ENCODE measurements at regions not wholly inside any gene's neighbourhood (a gene's known extent, or its start where the extent isn't known, plus 50 kb on each side); places are given as distances from the start of the nearest gene placed in this dataset.

DNA sequence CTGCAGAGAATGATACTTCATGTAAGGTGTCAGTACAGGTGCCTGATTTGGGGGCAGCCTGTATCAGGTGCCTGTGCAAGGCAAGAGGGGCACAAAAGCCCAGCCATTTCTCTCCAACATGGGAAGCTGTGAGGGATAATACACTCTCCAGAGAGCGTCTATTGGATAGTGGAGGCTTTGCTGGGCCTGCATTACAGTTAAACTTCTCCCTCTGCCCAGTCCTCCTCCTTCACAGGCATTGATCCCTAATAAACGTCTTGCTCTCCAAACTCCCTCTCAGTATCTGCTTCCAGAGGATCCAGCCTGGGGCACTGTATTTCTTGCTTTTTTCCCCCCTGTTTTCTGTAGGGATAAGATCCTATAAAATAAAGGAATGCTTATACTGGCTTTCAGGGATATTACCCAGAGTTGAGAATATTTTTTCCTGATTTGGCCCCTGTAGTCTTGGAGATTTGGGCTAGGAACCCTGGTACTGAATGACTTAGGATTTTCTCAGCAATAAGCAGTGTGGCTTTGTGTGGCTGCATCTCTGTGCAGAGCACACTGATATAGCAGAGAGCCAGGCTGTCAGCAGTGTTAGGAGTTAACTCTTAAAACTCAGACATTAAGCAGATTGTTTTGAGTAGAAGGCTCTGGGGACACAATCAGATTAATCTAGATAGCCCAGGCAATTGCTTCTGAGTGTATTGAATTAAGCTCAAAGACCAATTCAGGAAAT is 330.6 kb downstream of the CYRIA start:
- DNase-seq (ENCODE audit: low read depth in 2 of 2) = no peak

DNA sequence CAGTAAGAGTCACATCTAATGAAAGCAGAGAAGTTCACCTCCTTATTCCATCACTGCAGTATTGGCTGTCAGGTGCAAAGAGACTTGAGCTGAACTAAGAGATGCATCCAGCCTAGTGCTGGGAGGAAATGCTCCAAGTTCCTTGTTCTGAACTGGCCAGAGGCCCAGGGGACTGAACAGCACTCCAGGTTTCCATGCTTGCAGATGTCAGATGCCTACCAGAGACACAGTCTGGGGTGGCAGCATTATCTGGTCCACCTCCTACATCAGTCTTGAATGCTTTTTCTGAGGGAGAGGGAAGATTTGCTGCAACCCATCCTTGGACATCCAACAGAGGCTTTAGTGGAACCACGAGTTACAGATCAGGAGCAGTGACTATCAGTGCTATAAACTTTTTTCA is 331.3 kb downstream of the CYRIA start:
- DNase-seq (ENCODE audit: low read depth in 2 of 2) = no peak

DNA sequence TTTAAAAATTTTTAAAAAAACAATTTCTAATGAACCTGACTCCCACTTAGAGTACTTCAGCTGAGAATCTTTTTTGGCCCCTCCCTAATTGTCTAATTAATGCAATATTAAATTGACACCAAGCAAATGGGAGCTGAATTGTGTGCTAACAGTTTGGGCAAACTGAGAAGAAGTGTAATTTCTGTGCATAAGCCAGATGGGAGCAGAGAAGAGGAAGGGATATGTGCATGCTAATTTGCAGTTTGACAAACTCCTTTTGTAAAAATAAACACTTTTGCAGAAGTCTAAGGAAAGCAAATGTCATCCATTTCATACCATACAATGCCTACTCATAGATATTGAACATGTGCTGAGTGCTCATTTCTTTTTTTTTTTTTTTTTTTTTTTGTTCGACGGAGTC is 332.0 kb downstream of the CYRIA start:
- no peak for DNase-seq (ENCODE audit: low read depth in 2 of 2)

DNA sequence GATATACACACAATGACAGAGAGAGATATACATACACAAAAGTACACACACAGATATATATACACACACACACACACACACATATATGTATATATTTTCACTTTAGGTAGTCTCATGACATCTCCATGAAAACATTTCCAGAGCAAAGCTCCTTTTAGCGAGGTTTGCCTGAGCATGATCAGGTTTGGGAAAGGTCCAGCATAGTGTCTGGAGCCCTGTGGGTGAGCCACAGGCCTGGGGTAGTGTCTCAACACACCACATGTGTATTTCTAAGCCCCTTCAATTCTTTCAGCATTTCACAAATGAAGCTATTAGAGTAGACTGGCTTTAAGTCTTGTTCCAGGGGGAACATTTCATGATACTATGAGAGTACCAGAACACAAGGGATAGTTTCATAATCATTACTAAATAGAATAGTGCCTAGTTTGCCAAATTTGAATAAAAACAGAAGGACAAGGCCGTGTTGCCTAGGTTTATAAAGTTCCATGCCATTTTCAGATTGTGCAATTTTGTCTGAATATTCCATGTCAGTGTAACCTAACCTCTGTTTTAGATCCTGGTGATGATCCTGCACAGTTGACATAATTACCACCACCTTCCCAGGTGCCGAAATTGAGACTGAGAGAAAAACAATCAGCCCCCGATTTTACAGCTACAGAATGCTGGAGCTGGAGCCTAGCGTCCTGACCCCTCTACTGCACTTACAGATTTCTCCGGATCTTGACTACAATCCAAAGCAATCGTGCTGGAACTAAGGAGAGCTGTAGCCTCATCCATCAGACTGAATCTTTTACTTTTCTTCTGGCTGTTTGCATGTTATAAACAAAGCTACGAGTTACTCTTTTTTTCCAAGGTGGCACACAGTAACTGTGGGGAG is 332.7 kb downstream of the CYRIA start:
- DNase-seq (ENCODE audit: low read depth in 2 of 2) = no peak

DNA sequence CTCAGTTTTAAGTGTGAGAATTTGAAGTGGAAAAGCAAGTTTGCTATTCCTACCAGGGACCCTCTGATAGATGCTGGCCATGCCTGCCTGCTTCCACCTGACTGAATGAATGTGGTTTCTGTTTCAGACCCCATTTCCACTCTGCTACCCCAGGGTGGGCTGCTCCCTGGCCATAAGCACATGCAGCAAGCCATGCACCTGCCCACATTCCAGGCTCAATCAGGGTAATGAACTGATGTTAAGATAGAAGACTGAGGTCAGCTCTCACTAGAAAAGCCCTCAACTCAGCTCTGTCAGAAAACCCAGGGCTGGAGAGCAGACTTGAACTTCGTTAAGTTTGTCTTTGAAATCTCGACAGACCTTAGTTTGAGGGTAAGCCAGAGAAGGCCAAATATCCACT is 333.9 kb downstream of the CYRIA start:
- no peak for DNase-seq (ENCODE audit: low read depth in 2 of 2)

DNA sequence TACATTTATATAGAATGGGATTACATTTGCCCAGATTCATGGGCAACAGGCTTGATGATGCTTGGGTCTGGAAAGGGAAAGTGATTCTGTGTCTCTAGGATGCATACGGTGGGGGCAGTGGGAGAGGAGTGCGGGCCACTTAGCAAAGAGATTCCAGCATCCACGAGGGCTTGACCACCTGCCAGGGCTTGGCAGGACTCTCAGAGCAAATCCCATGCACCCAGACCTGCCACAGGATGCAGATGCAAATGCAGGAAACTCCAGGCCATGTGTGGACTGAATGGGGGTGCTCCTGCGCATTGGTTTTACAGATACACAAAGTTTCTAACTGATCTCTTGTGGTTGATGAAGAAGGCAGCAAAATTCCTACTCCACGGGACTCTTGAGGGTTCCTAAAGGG is 334.7 kb downstream of the CYRIA start:
- no peak for DNase-seq (ENCODE audit: low read depth in 2 of 2)

DNA sequence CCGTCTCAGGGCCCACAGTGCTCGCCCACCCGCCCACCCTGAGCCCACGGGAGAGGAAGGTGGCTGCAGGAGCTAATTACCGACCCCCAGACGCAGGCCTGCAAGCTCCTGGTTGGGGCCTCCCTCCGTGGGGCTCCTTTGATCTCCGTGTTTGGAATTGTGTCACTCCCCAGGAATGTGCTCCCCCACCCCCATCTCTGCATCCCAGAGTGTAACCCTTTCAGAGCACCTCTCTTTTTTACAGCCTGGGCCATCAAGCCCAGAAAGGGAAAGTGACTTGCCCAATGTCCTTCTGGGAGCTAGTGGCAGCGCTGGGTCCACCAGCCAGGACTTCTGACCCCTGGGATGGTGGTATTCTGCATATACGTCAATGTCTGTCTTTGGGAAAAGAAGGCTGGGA is 335.1 kb downstream of the CYRIA start:
- DNase-seq (ENCODE audit: low read depth in 2 of 2) = no peak

DNA sequence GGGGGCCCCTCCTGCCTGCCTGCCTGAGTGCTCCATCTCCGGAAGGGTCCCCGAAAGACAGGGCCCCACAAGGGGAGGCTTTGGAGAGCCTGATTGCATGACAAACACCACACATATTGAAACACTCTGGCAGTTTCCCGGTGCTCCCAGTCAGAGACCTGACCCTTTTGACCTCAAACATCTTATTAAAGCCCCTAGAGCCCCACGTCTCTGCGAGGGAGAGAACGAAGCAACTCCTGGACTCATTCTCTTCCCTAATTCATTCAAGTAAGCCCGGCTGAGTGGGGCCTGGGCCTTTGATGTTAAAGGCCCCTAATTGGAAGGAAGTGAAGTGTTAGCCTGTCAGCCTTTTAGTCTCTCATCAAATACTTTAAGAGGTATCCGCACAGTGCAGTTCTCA is 335.6 kb downstream of the CYRIA start:
- no peak for DNase-seq (ENCODE audit: low read depth in 2 of 2)

DNA sequence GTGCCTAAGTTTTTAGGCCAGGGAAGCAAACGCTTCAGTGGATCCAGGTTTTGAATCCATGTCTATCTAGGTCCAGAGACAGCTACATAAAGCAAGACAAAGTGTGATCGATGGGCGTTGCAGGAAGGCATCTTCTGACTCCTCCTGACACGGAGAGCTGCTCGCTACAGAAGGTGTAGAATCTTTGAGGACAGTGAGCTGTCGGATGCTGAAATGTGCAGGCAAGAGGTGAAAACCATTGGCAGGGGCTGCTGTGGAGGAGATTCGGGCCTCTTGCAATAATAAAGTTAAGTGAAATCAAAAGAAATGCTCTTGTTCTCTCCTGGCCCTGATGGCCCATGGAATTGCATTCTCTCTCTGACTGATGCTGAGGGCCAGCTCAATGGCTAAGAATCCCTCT is 336.2 kb downstream of the CYRIA start:
- DNase-seq (ENCODE audit: low read depth in 2 of 2) = no peak

DNA sequence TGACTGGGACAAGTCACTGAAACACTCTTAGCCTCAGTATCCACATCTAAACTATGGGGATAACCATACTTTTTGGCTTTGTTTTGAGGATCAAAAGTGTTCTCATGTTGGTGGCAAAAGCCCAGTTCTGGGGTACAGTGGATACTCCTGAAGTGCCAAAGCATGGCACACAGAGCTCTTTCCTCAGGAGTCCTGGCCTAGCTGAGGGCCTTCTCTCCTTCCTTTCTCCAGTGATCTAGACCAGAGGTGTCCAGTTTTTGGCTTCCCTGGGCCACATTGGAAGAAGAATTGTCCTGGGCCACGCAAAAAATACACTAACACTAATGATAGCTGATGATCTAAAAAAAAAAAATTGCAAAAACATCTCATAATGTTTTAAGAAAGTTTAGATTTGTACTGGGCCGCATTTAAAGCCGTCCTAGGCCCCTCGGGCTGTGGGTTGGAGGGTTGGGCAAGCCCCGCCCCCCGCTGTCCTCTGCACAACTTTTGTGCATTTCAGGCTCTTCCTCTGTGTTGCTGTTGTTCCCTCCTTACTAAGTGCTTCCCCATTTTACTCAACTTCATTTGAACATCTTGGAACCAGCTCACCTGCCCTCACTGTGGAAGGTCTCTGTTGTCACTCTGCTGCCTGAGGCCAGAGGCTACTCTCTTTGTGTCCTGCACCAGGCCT is 337.0 kb downstream of the CYRIA start:
- DNase-seq (ENCODE audit: low read depth in 2 of 2) = no peak

DNA sequence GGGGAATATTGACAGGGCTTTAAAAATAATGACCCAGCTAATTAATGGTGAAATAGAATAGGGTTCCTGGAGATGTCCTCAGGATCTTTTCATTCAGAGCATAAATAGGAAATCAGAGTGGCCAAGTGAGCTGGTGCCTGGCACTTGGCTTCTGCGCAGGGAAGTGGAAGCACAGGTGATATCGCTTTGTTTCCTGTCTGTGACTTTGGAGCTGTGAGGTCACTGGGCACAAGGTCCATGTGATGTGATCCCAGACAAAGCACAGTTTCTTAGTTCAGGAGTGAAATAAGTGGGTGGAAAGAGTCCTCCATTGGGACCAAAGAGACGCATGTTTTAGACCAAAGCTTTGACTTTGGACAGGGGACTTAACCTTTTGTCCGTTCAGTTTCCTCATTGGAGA is 338.3 kb downstream of the CYRIA start:
- no peak for DNase-seq (ENCODE audit: low read depth in 2 of 2)

DNA sequence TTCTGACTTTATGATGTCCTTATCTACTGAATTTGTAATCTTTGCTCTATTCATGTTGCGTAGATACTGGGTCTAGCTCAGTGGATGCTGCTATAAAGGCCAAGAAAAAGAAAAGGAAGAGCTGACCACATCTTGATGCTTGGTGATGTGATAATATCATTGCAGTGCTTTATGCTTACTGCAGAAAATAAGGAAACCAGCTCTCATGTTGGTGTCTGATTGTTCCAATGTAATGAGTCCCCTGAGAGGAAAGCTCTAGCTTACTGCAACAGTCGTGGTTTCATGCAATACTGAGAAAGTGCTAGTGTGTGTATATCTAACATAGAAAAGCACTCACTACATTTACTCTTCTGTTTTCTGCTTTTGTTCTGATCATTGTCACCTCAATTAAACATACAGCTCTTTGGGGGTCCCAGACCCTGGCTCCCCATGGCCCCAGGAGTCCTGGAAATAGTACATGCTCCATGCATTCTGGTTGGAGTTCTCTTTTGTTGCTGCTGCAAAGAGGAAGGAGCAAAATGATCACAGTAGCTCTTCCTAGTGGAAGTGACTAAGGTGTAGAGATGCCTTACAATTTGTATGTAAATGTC is 338.8 kb downstream of the CYRIA start:
- no peak for DNase-seq (ENCODE audit: low read depth in 2 of 2)

DNA sequence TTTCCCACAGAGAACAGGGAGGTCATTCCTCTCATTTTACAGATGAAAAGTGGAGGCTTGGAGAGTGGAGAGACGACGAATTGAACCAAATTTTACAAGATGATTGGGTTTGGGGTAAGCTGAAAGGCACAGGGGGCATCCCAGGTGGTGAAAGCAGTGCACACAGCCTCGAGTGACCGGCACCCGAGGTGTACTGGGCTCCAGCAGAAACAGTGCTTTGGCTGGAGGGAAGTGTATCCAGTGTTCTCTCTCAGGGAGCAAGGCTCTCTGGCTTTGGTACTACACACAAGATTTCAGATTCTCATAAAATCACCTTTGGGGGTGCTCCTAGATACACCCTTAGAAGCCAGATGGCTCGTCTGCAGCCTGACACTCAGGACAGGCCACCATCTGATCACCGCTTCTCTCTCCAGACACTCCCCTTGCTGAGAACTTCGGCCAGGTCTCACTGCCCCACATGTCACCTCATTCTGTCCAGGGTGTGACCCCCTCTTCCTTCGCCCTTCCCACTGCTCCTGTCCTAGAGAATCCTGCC is 339.6 kb downstream of the CYRIA start:
- no peak for DNase-seq (ENCODE audit: low read depth in 2 of 2)

DNA sequence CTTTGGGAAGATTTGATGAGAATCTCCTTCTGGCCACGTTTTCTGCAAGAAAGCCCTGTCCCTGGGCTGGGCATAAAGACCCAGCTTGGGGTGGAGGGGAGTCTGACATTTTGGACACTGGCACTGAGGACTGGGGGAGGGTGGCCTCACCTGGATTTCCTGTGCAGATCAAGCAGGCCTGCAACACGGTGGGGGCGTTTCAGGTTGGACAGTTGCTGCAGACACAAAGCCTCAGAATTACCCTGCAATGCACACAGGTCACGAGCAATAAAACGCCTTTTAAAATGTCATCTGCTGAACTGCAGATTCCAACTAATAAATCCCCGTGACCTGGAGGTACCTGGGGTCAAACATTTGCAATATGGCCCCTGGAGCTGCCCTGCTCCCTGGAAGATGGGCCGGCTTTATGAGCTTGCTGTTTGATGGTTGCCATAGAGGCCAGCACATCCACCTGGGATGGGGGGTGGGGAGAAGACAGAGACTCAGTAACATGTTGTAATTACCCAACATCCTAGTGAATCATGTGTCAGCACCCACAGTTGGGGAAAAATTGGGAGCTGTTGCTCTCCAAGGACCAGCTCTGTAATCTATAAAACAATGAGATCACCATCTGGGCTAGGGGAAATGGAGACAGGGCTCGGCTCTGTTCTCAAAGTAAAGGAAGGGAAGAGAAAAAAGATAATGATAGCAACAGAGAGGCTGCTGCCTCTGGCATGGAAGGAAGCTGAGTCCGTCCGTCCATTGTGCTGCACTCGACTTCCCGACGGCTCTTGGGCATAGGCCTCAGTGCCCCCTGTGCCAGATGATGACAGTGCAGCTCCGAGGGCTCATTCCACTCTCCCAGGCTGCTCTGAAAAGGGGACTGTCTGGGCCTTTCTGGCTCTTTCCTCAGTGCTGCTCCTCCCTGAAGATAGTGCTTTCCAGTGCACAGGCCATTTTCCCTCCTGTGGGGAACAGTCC is 340.3 kb downstream of the CYRIA start:
- DNase-seq (ENCODE audit: low read depth in 2 of 2) = no peak

DNA sequence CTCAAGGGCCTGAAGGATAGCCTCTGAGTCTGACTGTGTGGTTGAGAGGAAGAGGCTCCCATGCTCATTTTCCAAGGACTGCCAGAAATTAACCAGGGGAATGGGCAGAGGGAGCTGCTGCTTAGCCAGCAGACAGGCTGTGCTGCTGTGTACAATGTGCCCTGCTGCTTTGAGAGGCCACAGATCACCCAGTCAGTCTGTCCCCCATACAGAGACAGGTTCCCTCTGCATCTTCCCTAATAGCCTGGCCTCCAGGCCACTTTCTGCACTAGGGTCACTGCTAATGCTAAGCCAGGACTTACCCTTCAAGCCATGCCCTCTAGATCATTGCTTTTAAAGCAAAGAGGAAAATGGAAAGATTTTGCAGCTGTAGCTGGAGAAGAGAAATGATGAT is 341.1 kb downstream of the CYRIA start:
- no peak for DNase-seq (ENCODE audit: low read depth in 2 of 2)

DNA sequence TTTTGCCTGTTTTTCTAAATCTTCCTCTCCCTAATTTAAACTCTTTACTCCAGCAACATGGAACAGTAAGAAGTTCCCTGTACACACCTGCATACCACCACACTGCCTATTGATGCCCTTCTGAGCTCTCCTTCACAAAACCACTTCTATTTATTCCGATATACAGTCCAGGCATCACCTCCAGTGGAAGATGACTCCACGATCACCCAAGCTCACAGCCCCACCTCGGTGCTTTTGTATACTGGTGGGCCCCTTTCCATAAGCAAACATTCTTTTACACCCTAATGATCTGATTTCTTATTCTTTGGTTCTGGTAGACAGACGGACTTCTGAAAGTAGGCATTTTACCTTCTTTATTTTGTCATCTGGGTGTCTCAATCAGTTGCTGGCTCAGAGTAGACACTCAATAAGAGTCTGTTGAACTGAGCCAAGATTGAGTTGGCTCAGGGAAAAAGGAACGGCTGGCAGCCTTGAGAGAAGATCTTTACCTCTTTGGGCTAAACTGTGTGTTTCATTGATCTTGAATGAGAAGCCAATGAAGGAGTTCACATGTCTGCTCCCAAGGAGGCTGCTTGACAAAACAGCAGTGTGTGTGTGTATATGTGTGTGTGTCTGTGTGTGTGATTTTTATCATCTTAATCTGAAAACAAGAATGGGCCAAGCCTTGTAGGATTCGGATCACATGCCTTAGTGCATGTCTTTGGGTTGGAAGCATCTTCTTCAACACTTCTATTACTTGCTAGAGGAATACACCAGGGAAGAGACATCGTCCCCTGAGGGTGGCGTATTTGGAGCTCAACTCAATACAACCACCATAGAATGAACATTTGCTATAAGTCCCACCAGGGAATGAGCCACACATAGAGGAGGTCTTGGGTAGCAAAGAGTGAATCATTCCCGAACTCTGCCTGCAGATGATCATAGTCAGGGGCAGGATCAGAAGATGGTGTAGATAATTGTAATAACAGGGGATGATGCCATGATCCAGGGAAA is 341.8 kb downstream of the CYRIA start:
- DNase-seq (ENCODE audit: low read depth in 2 of 2) = no peak

DNA sequence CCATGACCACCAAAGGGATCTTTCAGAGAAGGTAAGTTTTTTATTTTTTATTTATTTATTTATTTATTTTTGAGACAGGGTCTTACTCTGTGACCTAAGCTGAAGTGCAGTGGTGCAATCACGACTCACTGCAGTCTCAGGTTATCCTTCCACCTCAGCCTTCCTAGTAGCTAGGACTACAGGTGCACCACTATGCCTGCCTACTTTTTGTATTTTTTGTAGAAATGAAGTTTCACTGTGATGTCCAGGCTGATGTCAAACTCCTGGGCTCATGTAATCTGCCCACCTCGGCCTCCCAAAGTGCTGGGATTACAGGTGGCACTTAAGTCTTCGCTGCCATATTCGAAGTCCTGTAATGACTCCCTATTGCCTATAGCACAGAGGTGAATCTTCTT is 342.5 kb downstream of the CYRIA start:
- DNase-seq (ENCODE audit: low read depth in 2 of 2) = no peak

DNA sequence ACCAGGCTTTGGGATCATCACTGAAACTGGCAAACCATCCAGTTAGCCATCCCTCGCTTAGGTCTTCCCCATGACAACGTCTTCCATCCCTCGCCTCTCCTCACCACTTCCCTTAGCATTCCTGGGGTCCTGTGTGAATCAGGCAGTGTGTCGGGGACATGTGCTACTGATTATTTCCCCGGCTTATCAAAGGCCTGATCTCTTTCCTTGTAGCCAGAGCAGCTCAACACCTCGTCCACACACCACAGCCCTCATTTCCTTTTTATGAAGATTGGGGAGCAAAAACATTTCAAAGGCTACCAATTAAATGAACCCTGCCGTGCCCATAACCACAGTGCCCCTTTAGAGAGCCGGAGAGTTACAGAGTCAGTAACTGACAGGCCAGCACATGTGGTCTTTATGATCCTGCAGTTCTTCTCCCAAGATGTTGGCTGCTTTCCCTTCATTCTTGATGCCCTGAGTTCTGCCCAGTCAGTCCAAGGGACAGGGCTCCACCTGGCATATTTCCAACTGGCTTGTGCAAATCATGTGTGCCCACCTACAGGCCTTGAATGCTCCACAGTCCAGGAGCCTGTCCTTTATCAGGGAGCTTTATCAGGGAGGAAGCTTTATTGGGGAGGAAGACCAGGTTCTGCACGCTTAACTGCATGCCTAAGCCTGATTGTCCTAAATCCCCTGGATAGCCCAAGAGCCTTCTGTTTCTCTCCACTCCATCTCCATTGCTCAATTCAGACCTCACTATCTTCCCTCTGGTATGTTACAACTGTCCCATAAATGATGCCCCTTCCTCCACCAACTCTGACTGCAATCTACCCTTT is 343.1 kb downstream of the CYRIA start:
- DNase-seq (ENCODE audit: low read depth in 2 of 2) = no peak

DNA sequence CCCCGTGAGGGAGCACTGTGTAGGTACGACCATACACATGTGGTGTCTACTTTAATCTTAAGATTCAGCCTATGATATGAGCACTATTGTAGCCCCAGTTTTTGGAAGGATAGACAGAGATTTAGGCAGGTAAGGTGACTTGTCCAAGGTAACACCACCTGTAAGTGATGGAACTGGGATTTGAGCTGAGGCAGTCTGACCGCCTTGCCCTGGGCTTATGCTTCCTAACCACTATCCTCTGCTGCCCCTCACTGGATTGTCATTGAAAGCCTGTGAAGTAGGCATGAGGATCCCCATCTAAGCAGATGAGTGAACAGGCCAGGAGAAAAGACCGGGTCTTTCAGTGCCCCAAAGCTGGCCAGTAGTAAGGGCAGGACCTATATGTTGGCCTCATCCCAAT is 343.8 kb downstream of the CYRIA start:
- no peak for DNase-seq (ENCODE audit: low read depth in 2 of 2)

Measured in stimulated activated CD4-positive, alpha-beta T cell treated with anti-CD3 and anti-CD28 coated beads, Interleukin-1b, Interleukin-23, amount 100 ng/mL, for 1 hour (primary cell).